HCT116 (cell line): ENCODE measurements at regions not wholly inside any gene's neighbourhood (a gene's known extent, or its start where the extent isn't known, plus 50 kb on each side); places are given as distances from the start of the nearest gene placed in this dataset.

ENCODE experiments used
- ATAC-seq: fragments of 200-7000 bp; cut with Tn5 transposase; 2 replicates; pipeline ENCODE4 v1.9.1; 2020; ENCODE audit warnings: mild to moderate bottlenecking, moderate library complexity
- BruUV-seq: library from RNA; stranded (reverse); fragments of 400-500 nt; replicated peaks from 2 replicates; lab custom pipeline; 2021; lab: Mats Ljungman, UMichigan
- CTCF ChIA-PET: fragments of 300-600 bp; sonication (Branson Sonifier 250); formaldehyde crosslinking; loops from one replicate; lab custom pipeline; 2021; ENCODE audit warnings: antibody characterized with exemption; lab: Charles Lee
- POLR2A ChIA-PET: fragments of 300-600, 350-600 bp; sonication (Branson Sonifier 250); formaldehyde crosslinking; loops from one replicate; lab custom pipeline; 2021; ENCODE audit warnings: antibody characterized with exemption; lab: Charles Lee
- RAD21 ChIA-PET, 2 experiments: fragments of 300-600 bp; sonication (Branson Sonifier 250); formaldehyde crosslinking; loops; one replicate each; lab custom pipeline; 2023; ENCODE audit warnings: low total read pairs in 2 of 2; ENCODE audit not compliant: uncharacterized antibody in 2 of 2, unreplicated experiment in 2 of 2, low non-redundant PET in 1 of 2; lab: Charles Lee
- DNase-seq: peaks from one replicate; pipeline ENCODE4 v3.0.0-alpha.2; 2010; ENCODE audit warnings: low read depth, low spot score
- H2AFZ ChIP-seq: fragments of 200-600 bp; shearing (Covaris generic), sonication (generic); 2 replicates; pipeline ENCODE4 v1.6.1; 2017; ENCODE audit warnings: low read depth, mixed run types, mixed read lengths, antibody characterized with exemption, low read length; ENCODE audit not compliant: poor library complexity, severe bottlenecking
- H3K27ac ChIP-seq: 2 replicates; pipeline ENCODE4 v1.5.1; 2012; ENCODE audit warnings: low read depth, low read length
- H3K27me3 ChIP-seq: fragments of 200-600 bp; sonication (generic); 2 replicates; pipeline ENCODE4 v1.6.1; 2016; ENCODE audit warnings: mixed run types, low read length, mixed read lengths; ENCODE audit not compliant: insufficient read depth
- H3K36me3 ChIP-seq, 2 experiments: fragments of 200-500 bp in 1 of 2; fragments of 200-600 bp in 1 of 2; sonication (Bioruptor generic) in 1 of 2; sonication (generic) in 1 of 2; 2 replicates each; pipeline versions ENCODE4 v1.5.1 to v1.6.1; 2014 to 2016; ENCODE audit warnings: low read length in 2 of 2, inconsistent platforms in 1 of 2, mixed read lengths in 1 of 2, mixed run types in 1 of 2; ENCODE audit not compliant: insufficient read depth in 2 of 2, control insufficient read depth in 1 of 2
- H3K4me1 ChIP-seq, 2 experiments: fragments of 200-600 bp in 1 of 2; sonication (generic) in 1 of 2; 2 replicates each; pipeline versions ENCODE4 v1.5.1 to v1.6.1; 2012 to 2017; ENCODE audit warnings: low read length in 2 of 2, inconsistent platforms in 1 of 2, mild to moderate bottlenecking in 1 of 2, mixed read lengths in 1 of 2, mixed run types in 1 of 2, moderate library complexity in 1 of 2; ENCODE audit not compliant: insufficient read depth in 2 of 2, control insufficient read depth in 1 of 2
- H3K4me2 ChIP-seq: fragments of 200-600 bp; sonication (generic); 2 replicates; pipeline ENCODE4 v1.6.1; 2017; ENCODE audit warnings: mixed run types, low read length, mixed read lengths
- H3K4me3 ChIP-seq, 2 experiments: fragments of 200-600 bp in 1 of 2; sonication (generic) in 1 of 2; replicated peaks in 1 of 2; 2 replicates each; pipeline ENCODE4 v1.5.1; 2011 to 2016; ENCODE audit warnings: low read length in 2 of 2, control low read depth in 1 of 2, low read depth in 1 of 2, mild to moderate bottlenecking in 1 of 2, mixed read lengths in 1 of 2, mixed run types in 1 of 2
- H3K79me2 ChIP-seq: fragments of 200-600 bp; sonication (generic); 2 replicates; pipeline ENCODE4 v1.6.1; 2017; ENCODE audit warnings: mild to moderate bottlenecking, mixed run types, low read length, moderate library complexity, mixed read lengths; ENCODE audit not compliant: insufficient read depth
- H3K9ac ChIP-seq: fragments of 200-600 bp; sonication (generic); 2 replicates; pipeline ENCODE4 v1.6.1; 2016; ENCODE audit warnings: low read length, mixed read lengths
- H3K9me2 ChIP-seq: fragments of 200-600 bp; sonication (generic), shearing (Covaris generic); 2 replicates; pipeline ENCODE4 v1.6.1; 2017; ENCODE audit warnings: mixed run types, mild to moderate bottlenecking, moderate library complexity; ENCODE audit not compliant: insufficient read depth
- H3K9me3 ChIP-seq, 2 experiments: fragments of 200-500 bp in 1 of 2; fragments of 200-600 bp in 1 of 2; sonication (Bioruptor generic) in 1 of 2; sonication (generic) in 1 of 2; 2 replicates each; pipeline ENCODE4 v1.6.1; 2014 to 2017; ENCODE audit warnings: low read length in 2 of 2, mixed read lengths in 2 of 2, inconsistent platforms in 1 of 2, low read depth in 1 of 2, mild to moderate bottlenecking in 1 of 2, mixed run types in 1 of 2, moderate library complexity in 1 of 2; ENCODE audit not compliant: control insufficient read depth in 1 of 2, insufficient read depth in 1 of 2
- H4K20me1 ChIP-seq: fragments of 200-600 bp; sonication (generic), shearing (Covaris generic); 2 replicates; pipeline ENCODE4 v1.6.1; 2017; ENCODE audit warnings: mixed run types, mild to moderate bottlenecking, moderate library complexity; ENCODE audit not compliant: insufficient read depth
- ATF3 ChIP-seq: IDR thresholded peaks from 2 replicates; pipeline ENCODE4 v1.6.1; 2012
- CTCF ChIP-seq, 3 experiments: fragments of 200-600 bp in 1 of 3; sonication (generic) in 1 of 3; IDR thresholded peaks in 2 of 3; conservative IDR thresholded peaks in 1 of 3; 2 replicates each; pipeline ENCODE4 v1.5.1; 2012 to 2017; ENCODE audit warnings: low read depth in 2 of 3, low read length in 2 of 3, antibody characterized with exemption in 1 of 3, borderline replicate concordance in 1 of 3, control low read depth in 1 of 3, mild to moderate bottlenecking in 1 of 3, mixed read lengths in 1 of 3, mixed run types in 1 of 3, moderate library complexity in 1 of 3; ENCODE audit not compliant: insufficient read depth in 1 of 3
- JUND ChIP-seq: IDR thresholded peaks from 2 replicates; pipeline ENCODE4 v1.6.1; 2012
- ZFX ChIP-seq: fragments of 450-650 bp; IDR thresholded peaks from 2 replicates; pipeline ENCODE4 v1.6.1; 2017
- ZNF274 ChIP-seq: fragments of 200-500 bp; sonication (Bioruptor generic); IDR thresholded peaks from 2 replicates; pipeline ENCODE4 v1.6.1; 2014; ENCODE audit warnings: mild to moderate bottlenecking, low read depth, low read length, inconsistent platforms
- intact Hi-C: fragments of 100-400 bp; cut with micrococcal nuclease; formaldehyde crosslinking; loops from 2 replicates; pipeline ENCODE4 v1.10.0; 2022
- TF ChIP-seq, protein P1 (sequence below): IDR thresholded peaks from 2 replicates; pipeline ENCODE4 v1.6.1; 2011; ENCODE audit warnings: mild to moderate bottlenecking, low read length, moderate library complexity; ENCODE audit not compliant: insufficient replicate concordance; ENCODE audit errors: extremely low read depth
- TF ChIP-seq, protein P2 (sequence below): IDR thresholded peaks from 2 replicates; pipeline ENCODE4 v1.6.1; 2012; ENCODE audit warnings: low read depth

DNA sequence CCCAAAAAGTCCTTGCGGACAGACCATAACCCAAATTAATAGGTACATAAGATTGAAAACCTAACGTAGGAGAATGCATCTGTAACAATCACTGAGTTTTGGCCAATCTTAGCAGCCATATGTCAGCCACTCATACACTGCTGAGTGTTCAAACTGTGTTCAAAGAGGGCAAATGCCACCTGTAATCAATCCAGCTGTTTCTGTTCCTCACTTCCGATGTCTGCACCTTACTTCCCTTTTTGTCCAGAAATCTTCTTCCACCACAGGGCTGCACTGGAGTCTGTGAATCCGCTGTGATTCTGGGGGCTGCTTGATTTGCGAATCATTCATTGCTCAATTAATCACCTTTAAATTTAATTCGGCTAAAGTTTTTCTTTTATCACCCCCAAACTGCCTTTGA lies 263.9 kb downstream of the ICE1 start:
- no peak for ATAC-seq
- no peak overlapping the region for H3K4me2 ChIP-seq
- no TSS peak for BruUV-seq
- no peaks in the 10 kb centered on the region for H4K20me1 ChIP-seq
- ChIA-PET POLR2A (no interaction called here), CTCF (no interaction called here), RAD21 (no interaction called here)
- intact Hi-C loops = no loop called here
- H3K27me3 ChIP-seq = peaks cover 18% of the 10 kb centered on the region
- no peaks in the 10 kb centered on the region for H3K4me1 ChIP-seq
- no peak overlapping the region for H3K4me3 ChIP-seq
- no peaks in the 10 kb centered on the region; a peak in 1 of 4 replicates for H3K9me3 ChIP-seq
- no peaks in the 10 kb centered on the region for H3K9me2 ChIP-seq
- no peak overlapping the region for H3K9ac ChIP-seq
- no peak overlapping the region for H2AFZ ChIP-seq
- no peak overlapping the region for H3K27ac ChIP-seq
- DNase-seq = no peak
- no peaks in the 10 kb centered on the region for H3K36me3 ChIP-seq
- TF ChIP-seq, protein P1, sequence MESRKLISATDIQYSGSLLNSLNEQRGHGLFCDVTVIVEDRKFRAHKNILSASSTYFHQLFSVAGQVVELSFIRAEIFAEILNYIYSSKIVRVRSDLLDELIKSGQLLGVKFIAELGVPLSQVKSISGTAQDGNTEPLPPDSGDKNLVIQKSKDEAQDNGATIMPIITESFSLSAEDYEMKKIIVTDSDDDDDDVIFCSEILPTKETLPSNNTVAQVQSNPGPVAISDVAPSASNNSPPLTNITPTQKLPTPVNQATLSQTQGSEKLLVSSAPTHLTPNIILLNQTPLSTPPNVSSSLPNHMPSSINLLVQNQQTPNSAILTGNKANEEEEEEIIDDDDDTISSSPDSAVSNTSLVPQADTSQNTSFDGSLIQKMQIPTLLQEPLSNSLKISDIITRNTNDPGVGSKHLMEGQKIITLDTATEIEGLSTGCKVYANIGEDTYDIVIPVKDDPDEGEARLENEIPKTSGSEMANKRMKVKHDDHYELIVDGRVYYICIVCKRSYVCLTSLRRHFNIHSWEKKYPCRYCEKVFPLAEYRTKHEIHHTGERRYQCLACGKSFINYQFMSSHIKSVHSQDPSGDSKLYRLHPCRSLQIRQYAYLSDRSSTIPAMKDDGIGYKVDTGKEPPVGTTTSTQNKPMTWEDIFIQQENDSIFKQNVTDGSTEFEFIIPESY = no peak
- TF ChIP-seq JUND (no peak), CTCF (IDR thresholded peaks at IDR 0.05 in 2 of 3, conservative IDR thresholded peaks at IDR 0.05 in 1 of 3; ENCODE audit: borderline replicate concordance in 1 of 3, insufficient read depth in 1 of 3, low read depth in 2 of 3, low read length in 2 of 3) (no peak), ATF3 (no peak), ZFX (no peak), ZNF274 (no peak)
- TF ChIP-seq, protein P2, sequence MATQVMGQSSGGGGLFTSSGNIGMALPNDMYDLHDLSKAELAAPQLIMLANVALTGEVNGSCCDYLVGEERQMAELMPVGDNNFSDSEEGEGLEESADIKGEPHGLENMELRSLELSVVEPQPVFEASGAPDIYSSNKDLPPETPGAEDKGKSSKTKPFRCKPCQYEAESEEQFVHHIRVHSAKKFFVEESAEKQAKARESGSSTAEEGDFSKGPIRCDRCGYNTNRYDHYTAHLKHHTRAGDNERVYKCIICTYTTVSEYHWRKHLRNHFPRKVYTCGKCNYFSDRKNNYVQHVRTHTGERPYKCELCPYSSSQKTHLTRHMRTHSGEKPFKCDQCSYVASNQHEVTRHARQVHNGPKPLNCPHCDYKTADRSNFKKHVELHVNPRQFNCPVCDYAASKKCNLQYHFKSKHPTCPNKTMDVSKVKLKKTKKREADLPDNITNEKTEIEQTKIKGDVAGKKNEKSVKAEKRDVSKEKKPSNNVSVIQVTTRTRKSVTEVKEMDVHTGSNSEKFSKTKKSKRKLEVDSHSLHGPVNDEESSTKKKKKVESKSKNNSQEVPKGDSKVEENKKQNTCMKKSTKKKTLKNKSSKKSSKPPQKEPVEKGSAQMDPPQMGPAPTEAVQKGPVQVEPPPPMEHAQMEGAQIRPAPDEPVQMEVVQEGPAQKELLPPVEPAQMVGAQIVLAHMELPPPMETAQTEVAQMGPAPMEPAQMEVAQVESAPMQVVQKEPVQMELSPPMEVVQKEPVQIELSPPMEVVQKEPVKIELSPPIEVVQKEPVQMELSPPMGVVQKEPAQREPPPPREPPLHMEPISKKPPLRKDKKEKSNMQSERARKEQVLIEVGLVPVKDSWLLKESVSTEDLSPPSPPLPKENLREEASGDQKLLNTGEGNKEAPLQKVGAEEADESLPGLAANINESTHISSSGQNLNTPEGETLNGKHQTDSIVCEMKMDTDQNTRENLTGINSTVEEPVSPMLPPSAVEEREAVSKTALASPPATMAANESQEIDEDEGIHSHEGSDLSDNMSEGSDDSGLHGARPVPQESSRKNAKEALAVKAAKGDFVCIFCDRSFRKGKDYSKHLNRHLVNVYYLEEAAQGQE = no peak
- no peaks in the 10 kb centered on the region for H3K79me2 ChIP-seq
